SJCRH30 (cell line): ENCODE measurements at regions not wholly inside any gene's neighbourhood (a gene's known extent, or its start where the extent isn't known, plus 50 kb on each side); places are given as distances from the start of the nearest gene placed in this dataset.

Experiments
- DNase-seq, 2 experiments: peaks; one replicate each; pipeline ENCODE4 v3.0.0-alpha.2; 2015 to 2020
- H3K27ac ChIP-seq: fragments of 250-450 bp; sonication (Bioruptor Pico); 2 replicates; pipeline ENCODE4 v1.5.1; 2020; ENCODE audit warnings: mild to moderate bottlenecking, moderate library complexity
- H3K27me3 ChIP-seq: fragments of 250-450 bp; sonication (Bioruptor Pico); 2 replicates; pipeline ENCODE4 v1.5.1; 2020; ENCODE audit warnings: mild to moderate bottlenecking, moderate library complexity
- H3K36me3 ChIP-seq: fragments of 250-450 bp; sonication (Bioruptor Pico); 2 replicates; pipeline ENCODE4 v1.5.1; 2020; ENCODE audit warnings: mild to moderate bottlenecking, moderate library complexity
- H3K4me1 ChIP-seq: fragments of 250-450 bp; sonication (Bioruptor Pico); 2 replicates; pipeline ENCODE4 v1.5.1; 2020; ENCODE audit warnings: mild to moderate bottlenecking, moderate library complexity
- H3K4me3 ChIP-seq: fragments of 250-450 bp; sonication (Bioruptor Pico); 2 replicates; pipeline ENCODE4 v1.5.1; 2020; ENCODE audit warnings: mild to moderate bottlenecking, moderate library complexity
- H3K9me3 ChIP-seq: fragments of 250-450 bp; sonication (Bioruptor Pico); replicated peaks from 2 replicates; pipeline ENCODE4 v1.5.1; 2020; ENCODE audit warnings: mild to moderate bottlenecking, moderate library complexity

DNA sequence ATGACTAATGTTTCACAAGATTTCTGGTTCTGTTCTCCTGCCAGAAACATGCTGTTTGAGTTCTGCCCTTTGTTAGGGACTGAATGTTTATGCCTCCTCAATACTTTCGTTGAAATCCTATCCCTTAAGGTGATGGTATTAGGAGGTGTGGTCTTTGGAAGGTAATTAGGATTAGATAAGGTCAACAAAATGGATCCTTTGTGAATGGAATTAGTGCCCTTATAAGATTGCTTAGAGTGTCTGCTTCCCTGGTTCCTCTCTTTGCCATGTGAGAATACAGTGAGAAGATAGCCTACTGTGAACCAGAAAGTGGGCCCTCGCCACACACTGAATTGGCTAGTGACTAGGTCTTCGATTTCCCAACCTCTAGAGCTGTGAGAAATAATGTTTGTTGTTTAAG, 621.4 kb upstream of the ALCAM start:
- H3K36me3 ChIP-seq, result no peaks in the 10 kb centered on the region
- no peak overlapping the region for H3K4me3 ChIP-seq
- no peak for DNase-seq
- H3K9me3 ChIP-seq, result no peaks in the 10 kb centered on the region
- no peak overlapping the region for H3K27ac ChIP-seq
- no peaks in the 10 kb centered on the region for H3K27me3 ChIP-seq
- H3K4me1 ChIP-seq, result no peaks in the 10 kb centered on the region

DNA sequence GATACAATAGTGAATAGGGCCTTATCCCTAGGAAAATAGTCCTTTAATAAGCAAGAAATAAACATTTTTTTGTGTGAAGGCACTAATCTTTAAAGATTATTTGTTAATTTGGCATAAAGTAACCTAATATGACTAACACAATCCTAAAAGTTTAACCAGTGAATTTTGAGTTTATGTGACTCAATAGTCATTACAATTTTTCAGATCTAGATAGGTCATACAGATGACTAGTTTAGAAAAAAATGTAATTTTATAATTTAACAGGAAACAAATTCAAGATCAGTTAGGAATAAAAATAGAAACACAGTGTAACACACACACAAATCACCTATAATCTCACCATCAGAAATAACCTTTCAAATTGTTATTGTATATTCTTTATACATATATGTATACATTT, 620.7 kb upstream of the ALCAM start:
- H3K9me3 ChIP-seq, result no peaks in the 10 kb centered on the region
- no peak overlapping the region for H3K27ac ChIP-seq
- no peaks in the 10 kb centered on the region for H3K36me3 ChIP-seq
- H3K27me3 ChIP-seq, result no peaks in the 10 kb centered on the region
- H3K4me3 ChIP-seq, result no peak overlapping the region
- no peak for DNase-seq
- H3K4me1 ChIP-seq, result no peaks in the 10 kb centered on the region

DNA sequence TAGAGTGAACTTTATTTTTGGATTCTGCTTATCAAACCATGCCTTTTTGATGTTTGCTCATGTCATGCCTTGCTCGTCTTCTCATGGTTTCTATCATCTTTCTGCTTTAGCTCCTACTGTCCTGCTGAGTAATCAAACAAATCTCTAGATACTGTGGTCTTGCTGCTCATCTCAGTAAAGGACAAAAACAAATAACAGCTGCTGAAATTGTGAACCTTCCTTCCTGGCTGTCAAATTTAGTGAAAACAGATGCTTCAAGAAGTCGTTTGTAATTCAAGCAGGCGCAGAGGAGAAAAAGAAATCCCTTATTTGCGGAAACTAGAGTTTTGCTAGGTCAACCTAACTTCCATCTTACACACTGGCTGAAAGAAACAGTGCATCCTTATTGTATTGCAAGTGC, 616.1 kb upstream of the ALCAM start:
- H3K36me3 ChIP-seq, result no peaks in the 10 kb centered on the region
- no peaks in the 10 kb centered on the region for H3K9me3 ChIP-seq
- no peak for DNase-seq
- H3K4me3 ChIP-seq, result no peak overlapping the region
- no peaks in the 10 kb centered on the region for H3K4me1 ChIP-seq
- no peak overlapping the region for H3K27ac ChIP-seq
- no peaks in the 10 kb centered on the region for H3K27me3 ChIP-seq

DNA sequence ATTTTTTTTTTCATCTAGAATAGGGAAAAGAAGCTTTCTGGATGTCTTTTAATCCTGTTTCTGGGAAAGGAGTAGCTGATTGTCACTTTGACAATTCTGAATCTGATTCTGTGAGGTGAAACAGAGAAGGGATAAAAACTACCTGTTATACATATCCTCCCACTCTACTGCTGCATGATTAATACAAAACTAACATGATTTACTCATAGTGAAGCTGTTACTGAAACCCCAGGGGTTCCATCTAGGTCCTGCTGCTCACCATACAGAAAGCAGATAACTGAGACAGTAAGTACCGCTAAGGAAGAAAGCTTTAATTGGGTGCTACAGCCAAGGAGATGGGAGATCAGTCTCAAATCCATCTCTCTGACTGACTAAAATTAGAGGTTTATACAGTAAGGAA, 610.9 kb upstream of the ALCAM start:
- no peaks in the 10 kb centered on the region for H3K9me3 ChIP-seq
- no peak for DNase-seq
- H3K27ac ChIP-seq, result no peak overlapping the region
- H3K4me3 ChIP-seq, result no peak overlapping the region
- H3K27me3 ChIP-seq, result no peaks in the 10 kb centered on the region
- H3K4me1 ChIP-seq, result no peaks in the 10 kb centered on the region
- H3K36me3 ChIP-seq, result no peaks in the 10 kb centered on the region

DNA sequence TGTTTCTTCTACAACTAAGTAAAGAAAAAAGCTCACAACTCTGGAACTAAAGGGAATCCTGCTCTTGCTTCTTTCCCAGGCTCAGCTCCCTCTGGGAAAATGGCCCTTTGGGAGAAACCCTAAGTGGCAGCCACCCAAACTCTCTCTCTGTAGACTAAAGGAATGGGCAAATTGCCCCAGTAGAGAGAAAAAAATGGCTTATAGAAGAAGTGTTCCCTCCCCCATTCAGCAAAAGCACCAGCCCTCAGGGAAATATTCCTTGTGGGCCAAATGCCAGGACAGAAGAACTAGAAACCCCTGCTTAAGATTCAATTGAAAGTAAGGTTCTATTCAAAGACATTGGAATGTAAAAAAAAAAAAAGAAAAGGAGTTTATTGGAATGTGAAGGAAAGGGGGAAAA, 603.7 kb upstream of the ALCAM start:
- H3K27ac ChIP-seq, result no peak overlapping the region
- H3K4me1 ChIP-seq, result no peaks in the 10 kb centered on the region
- H3K36me3 ChIP-seq, result no peaks in the 10 kb centered on the region
- H3K9me3 ChIP-seq, result no peaks in the 10 kb centered on the region
- no peak overlapping the region for H3K4me3 ChIP-seq
- H3K27me3 ChIP-seq, result no peaks in the 10 kb centered on the region
- no peak for DNase-seq

DNA sequence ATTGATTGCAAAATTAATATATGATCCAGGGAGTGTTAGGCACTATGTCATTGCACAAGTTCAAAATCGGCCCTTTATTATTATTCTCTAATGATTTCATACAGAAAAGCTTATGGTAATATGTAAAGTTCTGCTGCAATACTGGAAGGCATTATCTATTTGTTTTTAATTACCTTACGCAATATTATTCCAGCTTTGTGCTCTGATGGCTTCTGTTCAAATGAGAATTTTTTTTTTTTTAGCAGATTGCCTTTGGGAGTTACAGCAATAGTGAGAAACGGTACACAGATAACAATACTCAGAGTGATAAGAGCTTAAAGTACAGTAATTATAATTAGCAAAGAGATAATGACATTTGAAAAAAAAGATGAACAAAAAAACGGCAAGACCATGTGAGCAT, 602.2 kb upstream of the ALCAM start:
- no peak for DNase-seq
- H3K27ac ChIP-seq, result no peak overlapping the region
- H3K4me3 ChIP-seq, result no peak overlapping the region
- no peaks in the 10 kb centered on the region for H3K36me3 ChIP-seq
- H3K4me1 ChIP-seq, result no peaks in the 10 kb centered on the region
- no peaks in the 10 kb centered on the region for H3K27me3 ChIP-seq
- no peaks in the 10 kb centered on the region for H3K9me3 ChIP-seq

DNA sequence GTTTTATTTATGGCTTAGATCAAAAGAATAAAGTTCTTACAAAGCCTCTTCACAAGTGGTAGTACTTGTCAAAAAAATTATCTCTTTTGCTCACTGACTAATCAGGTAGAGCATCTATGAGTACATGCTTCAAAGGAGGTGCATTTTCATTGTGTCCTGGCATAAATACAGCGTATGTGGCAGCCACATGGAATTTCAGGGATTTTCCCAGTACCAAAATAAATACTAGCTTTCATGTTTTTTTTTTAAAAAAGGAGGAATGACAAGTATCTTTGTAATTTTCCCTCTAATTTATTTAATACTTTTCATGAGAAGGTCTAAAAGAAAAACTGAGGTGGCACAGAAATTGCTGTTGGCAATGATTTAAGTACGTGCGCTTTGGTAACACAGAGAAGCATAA, 597.8 kb upstream of the ALCAM start:
- Histone ChIP-seq H3K27ac (no peak overlapping the region), H3K27me3 (no peaks in the 10 kb centered on the region), H3K4me3 (no peak overlapping the region), H3K36me3 (no peaks in the 10 kb centered on the region), H3K4me1 (no peaks in the 10 kb centered on the region), H3K9me3 (no peaks in the 10 kb centered on the region)
- no peak for DNase-seq

DNA sequence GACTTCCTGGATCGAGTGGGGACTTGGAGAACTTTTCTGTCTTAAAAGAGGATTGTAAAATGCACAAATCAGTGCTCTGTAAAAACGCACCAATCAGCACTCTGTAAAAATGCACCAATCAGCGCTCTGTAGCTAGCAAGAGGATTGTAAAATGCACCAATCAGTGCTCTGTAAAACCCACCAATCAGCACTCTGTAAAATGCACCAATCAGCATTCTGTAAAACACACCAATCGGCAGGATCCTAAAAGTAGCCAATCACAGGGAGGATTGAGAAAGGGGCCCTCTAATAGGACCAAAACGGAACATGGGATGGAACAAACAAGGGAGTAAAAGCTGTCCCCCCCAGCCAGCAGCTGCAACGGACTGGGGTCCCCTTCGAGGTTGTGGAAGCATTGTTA, 587.4 kb upstream of the ALCAM start:
- H3K4me1 ChIP-seq, result no peaks in the 10 kb centered on the region
- no peaks in the 10 kb centered on the region for H3K36me3 ChIP-seq
- no peak for DNase-seq
- H3K4me3 ChIP-seq, result no peak overlapping the region
- H3K27ac ChIP-seq, result no peak overlapping the region
- no peaks in the 10 kb centered on the region for H3K9me3 ChIP-seq
- H3K27me3 ChIP-seq, result no peaks in the 10 kb centered on the region

DNA sequence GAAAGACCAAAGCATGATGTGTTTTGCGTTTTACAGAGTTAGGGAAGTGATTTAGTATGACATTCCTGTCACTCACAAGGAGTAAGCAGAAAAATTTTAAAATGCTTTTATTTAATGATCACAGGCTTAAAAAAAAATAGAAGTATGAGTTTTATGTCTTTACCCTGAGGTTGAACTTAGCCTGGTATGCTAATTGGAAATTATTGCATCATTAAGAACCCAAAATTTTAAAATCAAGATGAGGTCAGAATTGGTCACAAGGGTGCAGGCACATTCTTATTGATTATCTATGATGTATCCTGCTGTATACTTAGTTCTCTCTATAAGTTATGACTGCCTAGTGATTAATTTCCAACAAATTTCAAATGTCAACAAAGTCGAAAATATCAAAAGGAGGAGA, 585.6 kb upstream of the ALCAM start:
- no peak overlapping the region for H3K4me3 ChIP-seq
- no peaks in the 10 kb centered on the region for H3K36me3 ChIP-seq
- H3K27ac ChIP-seq, result no peak overlapping the region
- no peaks in the 10 kb centered on the region for H3K27me3 ChIP-seq
- no peak for DNase-seq
- no peaks in the 10 kb centered on the region for H3K9me3 ChIP-seq
- no peaks in the 10 kb centered on the region for H3K4me1 ChIP-seq

DNA sequence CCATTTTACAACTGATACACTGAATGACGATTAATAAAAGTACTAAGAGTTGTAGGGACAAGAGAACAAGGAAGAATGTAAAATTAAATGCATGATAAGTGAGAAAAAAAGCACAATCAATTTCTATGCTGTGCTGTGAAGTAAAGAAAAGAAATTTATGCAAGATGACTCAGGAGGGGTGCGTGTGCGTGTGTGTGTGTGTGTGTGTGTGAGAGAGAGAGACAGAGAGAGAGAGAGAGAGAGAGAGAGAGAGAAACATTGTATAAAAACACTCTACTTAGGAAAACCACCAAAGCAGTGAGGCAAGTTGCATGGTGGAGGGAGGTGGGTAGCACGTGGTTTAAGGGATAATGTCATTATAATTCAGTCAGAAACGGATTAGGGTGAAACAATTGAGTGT, 580.8 kb upstream of the ALCAM start:
- no peaks in the 10 kb centered on the region for H3K4me1 ChIP-seq
- H3K4me3 ChIP-seq, result no peak overlapping the region
- no peak overlapping the region for H3K27ac ChIP-seq
- H3K36me3 ChIP-seq, result no peaks in the 10 kb centered on the region
- no peaks in the 10 kb centered on the region for H3K27me3 ChIP-seq
- no peak for DNase-seq
- no peaks in the 10 kb centered on the region for H3K9me3 ChIP-seq

DNA sequence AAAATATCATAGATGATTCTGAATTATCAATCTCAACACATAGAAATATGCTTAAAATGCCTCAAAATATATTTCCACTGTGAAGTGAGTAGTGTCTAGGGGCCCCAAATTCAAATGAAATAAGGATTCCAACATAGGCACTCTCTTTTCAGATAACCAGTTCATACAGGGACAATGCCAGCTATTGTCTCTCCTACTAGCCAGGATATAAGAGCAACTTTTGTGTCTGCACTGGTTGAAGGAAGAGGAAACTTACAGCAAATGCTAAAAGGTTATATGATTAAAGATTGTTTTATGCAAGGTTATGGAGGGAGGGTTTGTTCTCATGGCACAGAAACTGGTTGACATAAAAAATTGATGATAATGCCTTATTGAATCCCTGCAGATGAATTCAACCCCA, 579.4 kb upstream of the ALCAM start:
- Histone ChIP-seq H3K4me1 (no peaks in the 10 kb centered on the region), H3K9me3 (no peaks in the 10 kb centered on the region), H3K27ac (no peak overlapping the region), H3K4me3 (no peak overlapping the region), H3K36me3 (no peaks in the 10 kb centered on the region), H3K27me3 (no peaks in the 10 kb centered on the region)
- DNase-seq, result no peak

DNA sequence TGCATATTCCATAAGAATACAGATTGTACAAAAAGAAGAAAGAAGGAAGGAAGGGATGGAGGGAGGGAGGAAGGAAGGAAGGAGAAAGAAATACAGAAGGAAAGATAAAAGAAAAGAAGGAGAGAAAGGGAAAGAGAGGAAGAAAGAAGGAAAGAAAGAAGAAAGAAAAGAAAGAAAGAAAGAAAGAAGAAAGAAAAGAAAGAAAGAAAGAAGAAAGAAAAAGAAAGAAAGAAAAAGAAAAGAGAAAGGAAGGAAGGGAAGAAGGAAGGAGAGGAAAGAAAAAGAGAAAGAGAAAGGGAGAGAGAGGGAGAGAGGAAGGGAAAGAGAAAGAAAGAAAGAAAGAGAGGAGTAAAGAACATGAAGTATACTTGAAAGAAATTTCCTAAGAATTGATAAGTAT, 577.9 kb upstream of the ALCAM start:
- H3K4me3 ChIP-seq, result no peak overlapping the region

DNA sequence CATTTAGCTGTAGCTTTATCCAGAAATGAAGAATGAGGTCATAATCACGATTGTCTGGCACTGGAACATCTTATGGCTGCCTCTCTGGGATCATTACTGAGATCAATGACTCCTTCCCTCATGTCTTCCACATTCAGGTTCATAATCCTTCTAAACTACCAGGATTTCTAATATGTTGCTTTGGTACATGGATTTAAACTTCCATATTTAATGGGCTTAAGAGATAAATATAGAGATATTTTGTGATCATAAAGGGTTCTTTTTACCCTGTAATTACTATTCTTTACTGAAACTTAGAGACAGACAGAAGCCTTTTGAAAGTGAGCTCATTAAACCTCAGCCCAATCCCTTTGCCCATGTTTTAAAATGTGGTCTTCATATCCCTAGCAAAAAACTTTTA, 575.4 kb upstream of the ALCAM start:
- no peaks in the 10 kb centered on the region for H3K9me3 ChIP-seq
- DNase-seq, result no peak
- no peak overlapping the region for H3K27ac ChIP-seq
- H3K4me1 ChIP-seq, result no peaks in the 10 kb centered on the region
- H3K36me3 ChIP-seq, result no peaks in the 10 kb centered on the region
- H3K4me3 ChIP-seq, result no peak overlapping the region
- no peaks in the 10 kb centered on the region for H3K27me3 ChIP-seq

More for the DNA sequence above, 577.9 kb upstream of the ALCAM start:
- Histone ChIP-seq H3K27me3 (no peaks in the 10 kb centered on the region), H3K4me1 (no peaks in the 10 kb centered on the region), H3K27ac (no peak overlapping the region), H3K9me3 (no peaks in the 10 kb centered on the region), H3K36me3 (no peaks in the 10 kb centered on the region)
- no peak for DNase-seq

DNA sequence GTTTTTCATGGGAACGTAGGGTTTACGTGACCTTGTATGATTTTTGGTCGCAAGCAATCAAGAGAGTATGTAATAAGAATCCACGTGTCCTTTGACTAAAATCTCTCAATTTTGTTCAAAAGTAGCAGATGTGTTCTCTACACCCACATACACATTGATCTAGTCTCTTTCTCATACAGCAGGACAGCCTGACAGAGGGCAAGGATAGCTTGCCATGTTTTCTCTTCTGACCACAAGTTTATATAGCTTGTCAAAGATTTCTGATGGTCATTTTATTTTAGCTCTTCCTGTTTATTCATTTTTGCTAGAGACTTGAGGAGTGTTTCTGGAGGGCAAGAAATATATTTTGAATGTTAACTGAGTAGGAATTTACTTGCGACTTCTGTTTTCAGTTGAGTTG, 570.2 kb upstream of the ALCAM start:
- Histone ChIP-seq H3K27ac (no peak overlapping the region), H3K27me3 (no peaks in the 10 kb centered on the region), H3K4me3 (no peak overlapping the region), H3K4me1 (no peaks in the 10 kb centered on the region), H3K9me3 (no peaks in the 10 kb centered on the region), H3K36me3 (no peaks in the 10 kb centered on the region)
- DNase-seq, result no peak

DNA sequence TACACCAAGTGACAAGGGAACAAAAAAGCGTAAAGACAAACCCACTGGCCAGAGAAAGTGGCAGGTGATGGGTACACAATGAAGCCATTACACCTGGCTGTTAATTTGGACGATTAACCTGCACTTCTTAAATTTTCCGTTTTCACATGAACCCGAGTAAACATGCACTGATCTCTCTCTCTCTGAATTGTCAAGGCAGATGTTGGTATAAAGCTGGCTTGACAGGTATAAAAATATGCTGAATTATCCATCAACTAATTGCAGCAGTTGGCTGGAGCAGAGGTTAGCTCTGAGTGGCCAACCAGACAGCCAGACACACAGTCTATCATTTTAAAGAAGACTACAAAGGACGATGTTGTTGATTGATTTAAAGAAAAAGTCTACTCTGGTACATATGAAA, 561.7 kb upstream of the ALCAM start:
- DNase-seq, result no peak
- no peak overlapping the region for H3K27ac ChIP-seq
- no peaks in the 10 kb centered on the region for H3K9me3 ChIP-seq
- H3K4me3 ChIP-seq, result no peak overlapping the region
- H3K36me3 ChIP-seq, result no peaks in the 10 kb centered on the region
- no peaks in the 10 kb centered on the region for H3K4me1 ChIP-seq
- no peaks in the 10 kb centered on the region for H3K27me3 ChIP-seq

DNA sequence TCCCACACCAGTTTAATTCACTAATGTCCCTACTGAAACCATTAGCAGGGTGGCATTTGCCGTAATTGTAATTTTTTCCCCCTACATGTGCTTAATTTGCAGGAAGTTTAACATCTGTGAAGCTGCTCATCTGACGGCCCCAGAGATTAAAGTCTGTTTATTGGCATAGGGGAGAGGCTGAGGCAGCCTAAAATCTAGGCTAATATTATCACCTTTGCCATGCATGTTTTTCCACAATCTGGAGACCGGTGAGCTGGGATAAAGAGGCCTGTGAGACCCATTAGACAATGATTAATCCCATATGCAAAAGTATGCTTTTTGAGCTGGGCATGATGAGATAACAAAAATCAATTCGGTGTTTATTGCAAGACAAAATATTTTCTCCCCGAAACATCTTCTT, 561.2 kb upstream of the ALCAM start:
- no peaks in the 10 kb centered on the region for H3K36me3 ChIP-seq
- H3K4me1 ChIP-seq, result no peaks in the 10 kb centered on the region
- no peak overlapping the region for H3K27ac ChIP-seq
- no peak for DNase-seq
- H3K27me3 ChIP-seq, result no peaks in the 10 kb centered on the region
- H3K9me3 ChIP-seq, result no peaks in the 10 kb centered on the region
- no peak overlapping the region for H3K4me3 ChIP-seq

DNA sequence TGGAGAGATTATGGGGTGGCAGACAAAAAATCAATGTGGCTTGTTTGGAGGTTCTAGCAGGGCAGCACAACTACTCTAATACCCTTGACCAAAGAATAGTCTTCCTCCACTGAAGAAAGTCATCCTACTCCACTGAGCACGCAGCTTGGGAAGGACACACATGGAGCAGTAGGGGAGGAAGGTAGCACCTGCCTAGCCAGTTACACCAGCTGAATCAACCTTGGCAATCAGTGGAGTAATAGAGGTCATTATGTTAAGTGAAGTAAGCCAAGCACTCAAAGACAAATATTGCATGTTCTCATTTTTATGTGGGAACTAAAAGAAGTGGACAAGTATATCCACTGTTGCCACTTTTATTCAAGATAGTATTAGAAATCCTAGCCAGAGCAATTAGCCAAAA, 555.8 kb upstream of the ALCAM start:
- DNase-seq, result no peak
- Histone ChIP-seq H3K9me3 (no peaks in the 10 kb centered on the region), H3K27ac (no peak overlapping the region), H3K4me1 (no peaks in the 10 kb centered on the region), H3K4me3 (no peak overlapping the region), H3K27me3 (no peaks in the 10 kb centered on the region), H3K36me3 (no peaks in the 10 kb centered on the region)
